ENCODE measurements at regions not wholly inside any gene's neighbourhood (a gene's known extent, or its start where the extent isn't known, plus 50 kb on each side); places are given as distances from the start of the nearest gene placed in this dataset.

GRCh38 chr12:85644508-85644907, 191.7 kb downstream of the RASSF9 start:
- Histone ChIP-seq H3K27me3 (ENCODE audit: insufficient read depth, low read length, poor library complexity, severe bottlenecking) (no peaks in the 10 kb centered on the region), H3K4me2 (ENCODE audit: low read depth, low read length, poor library complexity, severe bottlenecking) (no peak overlapping the region), H3K9me2 (replicated peaks; ENCODE audit: low read depth, low read length) (no peaks in the 10 kb centered on the region), H2AFZ (ENCODE audit: low read length) (no peak overlapping the region), H3F3A (ENCODE audit: low read depth) (no peaks in the 10 kb centered on the region), H3K36me3 (ENCODE audit: insufficient read depth, low read length) (no peaks in the 10 kb centered on the region), H3K79me2 (ENCODE audit: insufficient read depth, low read length) (no peaks in the 10 kb centered on the region), H3K4me1 (ENCODE audit: insufficient read depth, low read length, poor library complexity, severe bottlenecking) (peaks cover 16% of the 10 kb centered on the region), H3K4me3 (ENCODE audit: low read length, poor library complexity, severe bottlenecking) (no peak overlapping the region), H3K9me3 (ENCODE audit: insufficient read depth, low read depth, low read length) (no peaks in the 10 kb centered on the region), H4K20me1 (ENCODE audit: insufficient read depth, low read length, poor library complexity, severe bottlenecking) (no peaks in the 10 kb centered on the region), H3K9ac (ENCODE audit: low read depth, low read length, poor library complexity, severe bottlenecking) (no peak overlapping the region)
- TF ChIP-seq CTCF (conservative IDR thresholded peaks at IDR 0.05; ENCODE audit: low read length) (no peak), EZH2phosphoT487 (IDR thresholded peaks at IDR 0.05; ENCODE audit: borderline replicate concordance) (no peak)

GRCh38 chr12:85653731-85654455, 182.3 kb downstream of the RASSF9 start:
- Histone ChIP-seq H3K36me3 (ENCODE audit: insufficient read depth, low read length) (no peaks in the 10 kb centered on the region), H3K9ac (ENCODE audit: low read depth, low read length, poor library complexity, severe bottlenecking) (no peak overlapping the region), H3K4me1 (ENCODE audit: insufficient read depth, low read length, poor library complexity, severe bottlenecking) (no peaks in the 10 kb centered on the region)

GRCh38 chr12:85654456-85654840, 181.8 kb downstream of the RASSF9 start:
- no peaks in the 10 kb centered on the region for H3K36me3 ChIP-seq (ENCODE audit: insufficient read depth, low read length)
- no peak overlapping the region for H3K4me2 ChIP-seq (ENCODE audit: low read depth, low read length, poor library complexity, severe bottlenecking)
- no peaks in the 10 kb centered on the region for H3K4me1 ChIP-seq (ENCODE audit: insufficient read depth, low read length, poor library complexity, severe bottlenecking)
- H4K20me1 ChIP-seq (ENCODE audit: insufficient read depth, low read length, poor library complexity, severe bottlenecking) = no peaks in the 10 kb centered on the region
- H3F3A ChIP-seq (ENCODE audit: low read depth) = no peaks in the 10 kb centered on the region
- TF ChIP-seq CTCF (conservative IDR thresholded peaks at IDR 0.05; ENCODE audit: low read length) (no peak), EZH2phosphoT487 (IDR thresholded peaks at IDR 0.05; ENCODE audit: borderline replicate concordance) (no peak)
- no peaks in the 10 kb centered on the region for H3K27me3 ChIP-seq (ENCODE audit: insufficient read depth, low read length, poor library complexity, severe bottlenecking)
- 0 out of 2 replicates have a peak, but pooled peaks cover 8% of the 10 kb centered on the region for H3K9me3 ChIP-seq (ENCODE audit: insufficient read depth, low read depth, low read length)
- no peak overlapping the region for H3K9ac ChIP-seq (ENCODE audit: low read depth, low read length, poor library complexity, severe bottlenecking)
- no peaks in the 10 kb centered on the region for H3K79me2 ChIP-seq (ENCODE audit: insufficient read depth, low read length)
- no peaks in the 10 kb centered on the region for H3K9me2 ChIP-seq (replicated peaks; ENCODE audit: low read depth, low read length)
- no peak overlapping the region for H2AFZ ChIP-seq (ENCODE audit: low read length)
- H3K4me3 ChIP-seq (ENCODE audit: low read length, poor library complexity, severe bottlenecking) = no peak overlapping the region

More at GRCh38 chr12:85653731-85654455, 182.3 kb downstream of the RASSF9 start:
- Histone ChIP-seq H4K20me1 (ENCODE audit: insufficient read depth, low read length, poor library complexity, severe bottlenecking) (no peaks in the 10 kb centered on the region), H3K79me2 (ENCODE audit: insufficient read depth, low read length) (no peaks in the 10 kb centered on the region), H3K9me3 (ENCODE audit: insufficient read depth, low read depth, low read length) (0 out of 2 replicates have a peak, but pooled peaks cover 8% of the 10 kb centered on the region), H3F3A (ENCODE audit: low read depth) (no peaks in the 10 kb centered on the region), H3K4me2 (ENCODE audit: low read depth, low read length, poor library complexity, severe bottlenecking) (no peak overlapping the region), H3K27me3 (ENCODE audit: insufficient read depth, low read length, poor library complexity, severe bottlenecking) (no peaks in the 10 kb centered on the region), H2AFZ (ENCODE audit: low read length) (no peak overlapping the region), H3K4me3 (ENCODE audit: low read length, poor library complexity, severe bottlenecking) (no peak overlapping the region), H3K9me2 (replicated peaks; ENCODE audit: low read depth, low read length) (no peaks in the 10 kb centered on the region)
- TF ChIP-seq EZH2phosphoT487 (IDR thresholded peaks at IDR 0.05; ENCODE audit: borderline replicate concordance) (no peak), CTCF (conservative IDR thresholded peaks at IDR 0.05; ENCODE audit: low read length) (no peak)

Data from Loucy (cell line).